22Rv1 (cell line): ENCODE measurements at regions not wholly inside any gene's neighbourhood (a gene's known extent, or its start where the extent isn't known, plus 50 kb on each side); places are given as distances from the start of the nearest gene placed in this dataset.

Source experiments
- ZFX ChIP-seq: fragments of 450-650 bp; IDR thresholded peaks from 2 replicates; pipeline ENCODE4 v1.6.1; 2017; ENCODE audit warnings: antibody characterized with exemption, borderline replicate concordance
- TF ChIP-seq, protein P1 (sequence below): fragments of 450-650 bp; IDR thresholded peaks from 2 replicates; pipeline ENCODE4 v1.5.1; 2017; ENCODE audit warnings: mild to moderate bottlenecking

DNA sequence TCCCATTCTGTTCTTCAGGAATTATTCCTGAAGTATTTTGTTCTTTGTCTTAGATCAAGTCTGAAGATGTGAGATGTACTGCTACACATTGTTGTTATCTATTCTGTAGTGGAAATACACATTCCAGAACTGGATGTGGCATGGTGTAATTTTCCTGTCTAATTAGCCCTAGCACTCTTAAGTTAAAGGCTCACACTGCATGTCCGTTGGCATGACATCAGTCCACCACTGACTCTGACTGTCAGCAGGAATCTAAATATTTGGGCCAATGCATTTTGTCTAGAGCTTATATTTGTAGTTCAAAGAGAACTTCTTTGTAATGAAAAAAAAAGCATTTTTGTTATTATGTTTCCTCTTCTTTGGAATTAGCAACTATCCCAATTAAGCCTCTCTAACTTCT is 201.0 kb downstream of the S1PR1 start:
- TF ChIP-seq, protein P1, sequence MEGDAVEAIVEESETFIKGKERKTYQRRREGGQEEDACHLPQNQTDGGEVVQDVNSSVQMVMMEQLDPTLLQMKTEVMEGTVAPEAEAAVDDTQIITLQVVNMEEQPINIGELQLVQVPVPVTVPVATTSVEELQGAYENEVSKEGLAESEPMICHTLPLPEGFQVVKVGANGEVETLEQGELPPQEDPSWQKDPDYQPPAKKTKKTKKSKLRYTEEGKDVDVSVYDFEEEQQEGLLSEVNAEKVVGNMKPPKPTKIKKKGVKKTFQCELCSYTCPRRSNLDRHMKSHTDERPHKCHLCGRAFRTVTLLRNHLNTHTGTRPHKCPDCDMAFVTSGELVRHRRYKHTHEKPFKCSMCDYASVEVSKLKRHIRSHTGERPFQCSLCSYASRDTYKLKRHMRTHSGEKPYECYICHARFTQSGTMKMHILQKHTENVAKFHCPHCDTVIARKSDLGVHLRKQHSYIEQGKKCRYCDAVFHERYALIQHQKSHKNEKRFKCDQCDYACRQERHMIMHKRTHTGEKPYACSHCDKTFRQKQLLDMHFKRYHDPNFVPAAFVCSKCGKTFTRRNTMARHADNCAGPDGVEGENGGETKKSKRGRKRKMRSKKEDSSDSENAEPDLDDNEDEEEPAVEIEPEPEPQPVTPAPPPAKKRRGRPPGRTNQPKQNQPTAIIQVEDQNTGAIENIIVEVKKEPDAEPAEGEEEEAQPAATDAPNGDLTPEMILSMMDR: no peak
- no peak for TF ChIP-seq ZFX
